Choroid plexus epithelial cell (primary cell): ENCODE measurements at regions not wholly inside any gene's neighbourhood (a gene's known extent, or its start where the extent isn't known, plus 50 kb on each side); places are given as distances from the start of the nearest gene placed in this dataset.
A peak's percentile ranks its signal among the peaks of the same experiment; 100 is the strongest.

ENCODE experiments used
- DNase-seq: peaks from one replicate; pipeline ENCODE4 v3.0.0-alpha.2; 2010; ENCODE audit warnings: low read depth
- H3K4me3 ChIP-seq: 2 replicates; pipeline ENCODE4 v1.5.1; 2011; ENCODE audit warnings: low read depth, mild to moderate bottlenecking, control low read depth, low read length, moderate library complexity
- CTCF ChIP-seq: conservative IDR thresholded peaks from 2 replicates; pipeline ENCODE4 v1.5.1; 2011; ENCODE audit warnings: low read depth, mild to moderate bottlenecking, control low read depth, inconsistent platforms, low read length, moderate library complexity

- TF ChIP-seq CTCF, result no peak
- peak; percentile 65 for DNase-seq
Observed at GRCh38 chr13:31477961-31478360, 261.4 kb upstream of the RXFP2 start.

DNA sequence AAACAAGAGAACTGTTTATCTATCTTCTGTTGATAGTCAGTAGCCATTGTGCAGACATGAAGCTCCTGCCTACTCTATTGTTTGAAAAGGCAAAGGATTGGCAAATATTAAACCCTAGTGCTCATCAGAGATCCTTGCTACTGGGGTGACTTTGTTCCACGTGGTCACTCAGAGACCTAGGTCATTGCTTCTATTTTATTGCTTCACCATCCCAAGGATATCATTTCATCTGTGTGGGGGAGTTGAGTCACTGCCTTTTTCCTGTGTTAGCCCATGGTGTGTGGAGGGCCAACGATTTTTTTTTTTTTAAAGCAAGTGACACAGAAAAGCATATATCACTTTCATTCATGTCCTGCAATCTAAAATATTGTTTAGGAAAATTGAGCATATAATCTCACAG lies 254.1 kb upstream of the RXFP2 start:
- TF ChIP-seq CTCF, result no peak
- peak; percentile 35 for DNase-seq
- H3K4me3 ChIP-seq, result no peak overlapping the region

More at GRCh38 chr13:31477961-31478360, 261.4 kb upstream of the RXFP2 start:
- no peak overlapping the region for H3K4me3 ChIP-seq

- TF ChIP-seq CTCF, result no peak
- peak; percentile 71 for DNase-seq
- H3K4me3 ChIP-seq, result no peak overlapping the region
Observed at GRCh38 chr13:31485651-31486051, 253.7 kb upstream of the RXFP2 start.

DNA sequence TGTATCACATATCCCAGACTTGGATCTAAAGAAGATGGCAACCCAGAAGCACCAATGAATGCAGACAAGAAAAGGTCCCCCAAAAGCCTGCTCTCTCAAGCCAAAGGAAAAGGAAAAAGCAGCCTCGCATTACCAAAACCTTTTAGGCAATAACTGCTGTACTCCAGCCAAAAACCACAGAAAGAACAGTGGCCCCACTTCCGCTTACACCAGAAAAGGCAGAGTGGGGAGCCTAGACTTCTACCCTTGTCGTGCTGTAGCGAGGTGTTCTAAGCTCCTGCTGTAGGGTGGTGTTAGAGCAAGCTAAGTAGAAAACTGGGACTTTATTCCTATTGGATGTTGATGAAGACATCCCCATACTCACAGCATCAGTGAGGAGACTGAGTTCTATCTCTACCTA lies 244.0 kb upstream of the RXFP2 start:
- no peak for DNase-seq
- TF ChIP-seq CTCF, result no peak
- no peak overlapping the region for H3K4me3 ChIP-seq

- no peak overlapping the region for H3K4me3 ChIP-seq
- no peak for TF ChIP-seq CTCF
- peak; percentile 1 for DNase-seq
Observed at GRCh38 chr13:31499274-31499673, 240.1 kb upstream of the RXFP2 start.

GRCh38 chr13:31503626-31504025 lies 235.7 kb upstream of the RXFP2 start:
- no peak overlapping the region for H3K4me3 ChIP-seq
- no peak for DNase-seq
- TF ChIP-seq CTCF, result no peak

DNA sequence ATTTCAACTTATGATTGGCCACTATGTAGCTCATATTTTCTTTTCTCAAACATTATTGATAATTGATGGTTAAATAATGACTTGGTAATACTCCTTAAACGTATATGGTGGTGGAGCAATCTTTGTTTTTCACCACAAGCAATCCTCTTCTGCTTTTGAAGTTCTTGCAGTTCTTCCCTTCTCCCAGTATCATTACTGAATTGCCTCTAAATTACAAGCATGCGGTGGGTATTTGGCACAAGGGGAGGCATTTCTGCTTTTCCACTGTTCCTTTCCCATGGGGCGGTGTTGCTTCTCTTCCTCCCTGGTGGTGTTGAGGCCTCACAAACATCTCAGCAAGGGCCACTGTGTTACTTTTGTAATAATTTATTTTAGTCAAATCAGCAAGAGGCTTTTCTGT lies 234.4 kb upstream of the RXFP2 start:
- no peak for TF ChIP-seq CTCF
- H3K4me3 ChIP-seq, result no peak overlapping the region
- DNase-seq, result no peak
